ENCODE measurements at regions not wholly inside any gene's neighbourhood (a gene's known extent, or its start where the extent isn't known, plus 50 kb on each side); places are given as distances from the start of the nearest gene placed in this dataset.

- no peak for TF ChIP-seq EZH2 (IDR thresholded peaks at IDR 0.05)
- no peak for TF ChIP-seq CTCF (IDR thresholded peaks at IDR 0.05 in 2 of 3, conservative IDR thresholded peaks at IDR 0.05 in 1 of 3; ENCODE audit: borderline replicate concordance in 1 of 3, insufficient read depth in 1 of 3, low read depth in 2 of 3, low read length in 2 of 3)
- no peak for TF ChIP-seq EZH2phosphoT487 (IDR thresholded peaks at IDR 0.05; ENCODE audit: borderline replicate concordance)
- TF ChIP-seq SP1 (IDR thresholded peaks at IDR 0.05; ENCODE audit: low read depth): no peak
- no peak for TF ChIP-seq RAD21 (IDR thresholded peaks at IDR 0.05; ENCODE audit: low read depth)
These were observed 1632.0 kb downstream of the PCDH9 start for GRCh38 chr13:65597839-65598818.

All from HCT116 (cell line).